Testis (tissue), 2 donors: ENCODE measurements at regions not wholly inside any gene's neighbourhood (a gene's known extent, or its start where the extent isn't known, plus 50 kb on each side); places are given as distances from the start of the nearest gene placed in this dataset.

ENCODE experiments used
- DNase-seq: peaks from one replicate; pipeline ENCODE4 v3.0.0-alpha.2; 2019
- H3K27ac ChIP-seq, 2 donors: fragments of 200-600 bp; sonication (generic); one replicate each; pipeline ENCODE4 v1.5.1; 2019
- H3K27me3 ChIP-seq: fragments of 200-600 bp; sonication (generic); one replicate; pipeline ENCODE4 v1.5.1; 2019
- H3K36me3 ChIP-seq: fragments of 200-600 bp; sonication (generic); one replicate; pipeline ENCODE4 v1.5.1; 2017; ENCODE audit warnings: low read depth; ENCODE audit errors: missing control alignments
- H3K4me1 ChIP-seq: fragments of 200-600 bp; sonication (generic); one replicate; pipeline ENCODE4 v1.5.1; 2019
- H3K4me3 ChIP-seq, 2 donors: fragments of 200-600 bp; sonication (generic); one replicate each; pipeline ENCODE4 v1.5.1; 2017 to 2019
- H3K9me3 ChIP-seq: fragments of 200-600 bp; sonication (generic); one replicate; pipeline ENCODE4 v1.5.1; 2017
- CTCF ChIP-seq, 3 experiments: fragments of 450-650 bp in 2 of 3; fragments of 200-600 bp in 1 of 3; sonication (generic) in 1 of 3; IDR thresholded peaks; one replicate each; pipeline ENCODE4 v1.5.1; 2016 to 2019; ENCODE audit warnings: antibody characterized with exemption in 3 of 3, mild to moderate bottlenecking in 2 of 3, moderate library complexity in 1 of 3
- POLR2A ChIP-seq: fragments of 450-650 bp; IDR thresholded peaks from one replicate; pipeline ENCODE4 v1.6.1; 2017; ENCODE audit warnings: antibody characterized with exemption, mild to moderate bottlenecking, moderate library complexity
- WGBS, 2 donors: methylation state at CpG; one replicate each; pipeline ENCODE4 v1.1.5; 2018; 5-methylcytosine and 5-hydroxymethylcytosine counted together
- intact Hi-C: fragments of 100-400 bp; cut with DNase I; formaldehyde crosslinking; loops from one replicate; pipeline ENCODE4 v1.15.1; 2023; ENCODE audit warnings: low total_unique reads

- no peak overlapping the region for H3K27ac ChIP-seq
- no peaks in the 10 kb centered on the region for H3K9me3 ChIP-seq
- no peak for TF ChIP-seq POLR2A
- no peaks in the 10 kb centered on the region for H3K4me1 ChIP-seq
- no peaks in the 10 kb centered on the region for H3K36me3 ChIP-seq
- intact Hi-C loops = no loop called here
- 66 to 71% methylated on average over 1 of the region's 1 CpG for WGBS, 2 donors
- H3K27me3 ChIP-seq = no peaks in the 10 kb centered on the region
- no peak for DNase-seq
- no peak overlapping the region for H3K4me3 ChIP-seq
These were observed 585.4 kb downstream of the DSC3 start for GRCh38 chr18:30457156-30457555.

- H3K9me3 ChIP-seq = no peaks in the 10 kb centered on the region
- no peak for DNase-seq
- no peak overlapping the region for H3K4me3 ChIP-seq
- no peak overlapping the region for H3K27ac ChIP-seq
- H3K36me3 ChIP-seq = no peaks in the 10 kb centered on the region
- intact Hi-C loops = no loop called here
- WGBS, 2 donors = 76 to 81% methylated on average over 2 of the region's 2 CpGs
- H3K27me3 ChIP-seq = no peaks in the 10 kb centered on the region
- no peaks in the 10 kb centered on the region for H3K4me1 ChIP-seq
- no peak for TF ChIP-seq CTCF (IDR thresholded peaks at IDR 0.05)
- TF ChIP-seq POLR2A = no peak
These were observed 586.8 kb downstream of the DSC3 start for GRCh38 chr18:30455741-30456140.

- Histone ChIP-seq H3K4me1 (no peaks in the 10 kb centered on the region), H3K9me3 (no peaks in the 10 kb centered on the region), H3K4me3 (no peak overlapping the region), H3K27me3 (no peaks in the 10 kb centered on the region), H3K36me3 (no peaks in the 10 kb centered on the region), H3K27ac (no peak overlapping the region)
- TF ChIP-seq CTCF (IDR thresholded peaks at IDR 0.05) (no peak), POLR2A (no peak)
- WGBS, 2 donors = 74 to 90% methylated on average over 4 of the region's 4 CpGs
- no peak for DNase-seq
- intact Hi-C loops = no loop called here
These were observed 587.6 kb downstream of the DSC3 start for GRCh38 chr18:30454920-30455319.

- Histone ChIP-seq H3K36me3 (no peaks in the 10 kb centered on the region), H3K4me3 (no peak overlapping the region), H3K27me3 (no peaks in the 10 kb centered on the region), H3K9me3 (no peaks in the 10 kb centered on the region), H3K27ac (no peak overlapping the region), H3K4me1 (no peaks in the 10 kb centered on the region)
- DNase-seq = no peak
- intact Hi-C loops = no loop called here
- TF ChIP-seq CTCF (IDR thresholded peaks at IDR 0.05) = no peak
These were observed 590.6 kb downstream of the DSC3 start for GRCh38 chr18:30451981-30452380.

GRCh38 chr18:30450927-30451326, 591.6 kb downstream of the DSC3 start:
- 75 to 91% methylated on average over 2 of the region's 2 CpGs for WGBS, 2 donors

More at GRCh38 chr18:30450927-30451326, 591.6 kb downstream of the DSC3 start:
- no peaks in the 10 kb centered on the region for H3K4me1 ChIP-seq
- H3K27ac ChIP-seq = no peak overlapping the region
- H3K4me3 ChIP-seq = no peak overlapping the region
- DNase-seq = no peak
- H3K9me3 ChIP-seq = no peaks in the 10 kb centered on the region
- intact Hi-C loops = no loop called here
- no peaks in the 10 kb centered on the region for H3K36me3 ChIP-seq
- TF ChIP-seq CTCF (IDR thresholded peaks at IDR 0.05) (no peak), POLR2A (no peak)
- H3K27me3 ChIP-seq = no peaks in the 10 kb centered on the region
